ENCODE measurements at regions not wholly inside any gene's neighbourhood (a gene's known extent, or its start where the extent isn't known, plus 50 kb on each side); places are given as distances from the start of the nearest gene placed in this dataset.

GRCh38 chr5:72028382-72028781, 78.9 kb upstream of the MAP1B start:
- Histone ChIP-seq H3K27ac (no peak overlapping the region), H3K27me3 (no peaks in the 10 kb centered on the region), H3K36me3 (no peaks in the 10 kb centered on the region), H3K4me3 (no peak overlapping the region), H3K9me3 (no peaks in the 10 kb centered on the region), H3K4me1 (no peaks in the 10 kb centered on the region)
- no peak for ATAC-seq
- intact Hi-C loops (cut with DNase I): no loop called here
- no peak for DNase-seq
- no peak for TF ChIP-seq CTCF (IDR thresholded peaks at IDR 0.05)

- no peaks in the 10 kb centered on the region for H3K36me3 ChIP-seq
- intact Hi-C loops (cut with DNase I): no loop called here
- ATAC-seq (no peak), DNase-seq (no peak)
- H3K9me3 ChIP-seq: no peaks in the 10 kb centered on the region
- no peaks in the 10 kb centered on the region for H3K27me3 ChIP-seq
- no peak overlapping the region for H3K4me3 ChIP-seq
- no peak for TF ChIP-seq CTCF (IDR thresholded peaks at IDR 0.05)
- no peaks in the 10 kb centered on the region for H3K4me1 ChIP-seq
- H3K27ac ChIP-seq: no peak overlapping the region
Observed at GRCh38 chr5:72030237-72030636, 77.0 kb upstream of the MAP1B start.

- no peak overlapping the region for H3K27ac ChIP-seq
- intact Hi-C loops (cut with DNase I): no loop called here
- H3K4me1 ChIP-seq: no peaks in the 10 kb centered on the region
- TF ChIP-seq CTCF (IDR thresholded peaks at IDR 0.05): no peak
- H3K36me3 ChIP-seq: no peaks in the 10 kb centered on the region
- DNase-seq: no peak
- no peak overlapping the region for H3K4me3 ChIP-seq
- H3K27me3 ChIP-seq: no peaks in the 10 kb centered on the region
- ATAC-seq: no peak
- H3K9me3 ChIP-seq: no peaks in the 10 kb centered on the region
Observed at GRCh38 chr5:72032788-72033187, 74.5 kb upstream of the MAP1B start.

- intact Hi-C loops (cut with DNase I): no loop called here
- DNase-seq (no peak), ATAC-seq (no peak)
- Histone ChIP-seq H3K36me3 (no peaks in the 10 kb centered on the region), H3K4me3 (no peak overlapping the region), H3K4me1 (no peaks in the 10 kb centered on the region), H3K9me3 (no peaks in the 10 kb centered on the region), H3K27ac (no peak overlapping the region), H3K27me3 (no peaks in the 10 kb centered on the region)
- TF ChIP-seq CTCF (IDR thresholded peaks at IDR 0.05): no peak
Observed at GRCh38 chr5:72034770-72035169, 72.5 kb upstream of the MAP1B start.

GRCh38 chr5:72035831-72036230, 71.4 kb upstream of the MAP1B start:
- Histone ChIP-seq H3K27me3 (no peaks in the 10 kb centered on the region), H3K4me3 (no peak overlapping the region), H3K36me3 (no peaks in the 10 kb centered on the region), H3K4me1 (no peaks in the 10 kb centered on the region), H3K9me3 (no peaks in the 10 kb centered on the region), H3K27ac (no peak overlapping the region)
- intact Hi-C loops (cut with DNase I): no loop called here
- no peak for ATAC-seq
- DNase-seq: no peak
- TF ChIP-seq CTCF (IDR thresholded peaks at IDR 0.05): no peak

All from left lung (tissue), 4 donors.